GM19324 (cell line): ENCODE measurements at regions not wholly inside any gene's neighbourhood (a gene's known extent, or its start where the extent isn't known, plus 50 kb on each side); places are given as distances from the start of the nearest gene placed in this dataset.

Source experiments
- ATAC-seq: cut with Tn5 transposase; IDR thresholded peaks from one replicate; pipeline ENCODE4 v1.9.1; 2021; ENCODE audit warnings: mild to moderate bottlenecking, moderate library complexity; ENCODE audit not compliant: unreplicated experiment, low FRiP score

- no peak for ATAC-seq
Measured at GRCh38 chr4:104881136-104881886, 265.4 kb upstream of the TET2 start.

- ATAC-seq = no peak
Measured at GRCh38 chr4:104890598-104891275, 255.9 kb upstream of the TET2 start.

- peak; percentile 91 for ATAC-seq
Measured at GRCh38 chr4:104896660-104897645, 249.7 kb upstream of the TET2 start.

GRCh38 chr4:104899863-104900262 lies 246.8 kb upstream of the TET2 start:
- ATAC-seq = no peak

- ATAC-seq = no peak
Measured at GRCh38 chr4:104901438-104901837, 245.2 kb upstream of the TET2 start.

- ATAC-seq = no peak
Measured at GRCh38 chr4:104901961-104902605, 244.6 kb upstream of the TET2 start.

GRCh38 chr4:104905065-104905464 lies 241.6 kb upstream of the TET2 start:
- no peak for ATAC-seq

GRCh38 chr4:104905546-104905945 lies 241.1 kb upstream of the TET2 start:
- ATAC-seq = no peak

- ATAC-seq = no peak
Measured at GRCh38 chr4:104906276-104906675, 240.4 kb upstream of the TET2 start.

- no peak for ATAC-seq
Measured at GRCh38 chr4:104907074-104907649, 239.5 kb upstream of the TET2 start.

GRCh38 chr4:104907991-104908390 lies 238.7 kb upstream of the TET2 start:
- no peak for ATAC-seq

GRCh38 chr4:104909376-104909775 lies 237.3 kb upstream of the TET2 start:
- no peak for ATAC-seq

GRCh38 chr4:104912518-104912917 lies 234.2 kb upstream of the TET2 start:
- no peak for ATAC-seq

- no peak for ATAC-seq
Measured at GRCh38 chr4:104915373-104915772, 231.3 kb upstream of the TET2 start.

- ATAC-seq = no peak
Measured at GRCh38 chr4:104915864-104916263, 230.8 kb upstream of the TET2 start.

- no peak for ATAC-seq
Measured at GRCh38 chr4:104919406-104919805, 227.3 kb upstream of the TET2 start.

GRCh38 chr4:104930298-104930697 lies 216.4 kb upstream of the TET2 start:
- peak; percentile 29 for ATAC-seq

GRCh38 chr4:104930745-104931736 lies 215.6 kb upstream of the TET2 start:
- peak; percentile 74 for ATAC-seq

- ATAC-seq = no peak
Measured at GRCh38 chr4:104938624-104939023, 208.1 kb upstream of the TET2 start.
